ENCODE measurements at regions not wholly inside any gene's neighbourhood (a gene's known extent, or its start where the extent isn't known, plus 50 kb on each side); places are given as distances from the start of the nearest gene placed in this dataset.

GRCh38 chr21:39105341-39105765 lies 77.9 kb downstream of the PSMG1 start:
- DNase-seq (ENCODE audit: unreplicated experiment): no peak
- Mint-ChIP-seq H3K27me3 (ENCODE audit: insufficient read depth, unreplicated experiment) (no peaks in the 10 kb centered on the region), H3K27ac (ENCODE audit: low read depth, unreplicated experiment) (no peak overlapping the region), H3K9me3 (ENCODE audit: unreplicated experiment) (no peaks in the 10 kb centered on the region), H3K4me3 (ENCODE audit: unreplicated experiment) (no peak overlapping the region), H3K4me1 (ENCODE audit: insufficient read depth, unreplicated experiment) (peaks cover 6% of the 10 kb centered on the region), H3K36me3 (ENCODE audit: insufficient read depth, unreplicated experiment) (no peaks in the 10 kb centered on the region)
- intact Hi-C loops (cut with micrococcal nuclease): no loop called here
- TF ChIP-seq, protein P1, sequence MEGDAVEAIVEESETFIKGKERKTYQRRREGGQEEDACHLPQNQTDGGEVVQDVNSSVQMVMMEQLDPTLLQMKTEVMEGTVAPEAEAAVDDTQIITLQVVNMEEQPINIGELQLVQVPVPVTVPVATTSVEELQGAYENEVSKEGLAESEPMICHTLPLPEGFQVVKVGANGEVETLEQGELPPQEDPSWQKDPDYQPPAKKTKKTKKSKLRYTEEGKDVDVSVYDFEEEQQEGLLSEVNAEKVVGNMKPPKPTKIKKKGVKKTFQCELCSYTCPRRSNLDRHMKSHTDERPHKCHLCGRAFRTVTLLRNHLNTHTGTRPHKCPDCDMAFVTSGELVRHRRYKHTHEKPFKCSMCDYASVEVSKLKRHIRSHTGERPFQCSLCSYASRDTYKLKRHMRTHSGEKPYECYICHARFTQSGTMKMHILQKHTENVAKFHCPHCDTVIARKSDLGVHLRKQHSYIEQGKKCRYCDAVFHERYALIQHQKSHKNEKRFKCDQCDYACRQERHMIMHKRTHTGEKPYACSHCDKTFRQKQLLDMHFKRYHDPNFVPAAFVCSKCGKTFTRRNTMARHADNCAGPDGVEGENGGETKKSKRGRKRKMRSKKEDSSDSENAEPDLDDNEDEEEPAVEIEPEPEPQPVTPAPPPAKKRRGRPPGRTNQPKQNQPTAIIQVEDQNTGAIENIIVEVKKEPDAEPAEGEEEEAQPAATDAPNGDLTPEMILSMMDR (IDR thresholded peaks at IDR 0.05; ENCODE audit: unreplicated experiment): no peak
- ChIA-PET POLR2A (interaction anchor here (1.4 to 3.4 kb wide), 3 partner anchors 22 to 281 kb away, joined by 3 to 13 read pairs (median 4); no protein-coding TSS in a partner anchor), CTCF (interaction anchor here (0.5 to 2.0 kb wide), 5 partner anchors 21 to 600 kb away, joined by 3 to 7 read pairs (median 4); no protein-coding TSS in a partner anchor)
- no TSS peak for BruUV-seq (replicated peaks)

DNA sequence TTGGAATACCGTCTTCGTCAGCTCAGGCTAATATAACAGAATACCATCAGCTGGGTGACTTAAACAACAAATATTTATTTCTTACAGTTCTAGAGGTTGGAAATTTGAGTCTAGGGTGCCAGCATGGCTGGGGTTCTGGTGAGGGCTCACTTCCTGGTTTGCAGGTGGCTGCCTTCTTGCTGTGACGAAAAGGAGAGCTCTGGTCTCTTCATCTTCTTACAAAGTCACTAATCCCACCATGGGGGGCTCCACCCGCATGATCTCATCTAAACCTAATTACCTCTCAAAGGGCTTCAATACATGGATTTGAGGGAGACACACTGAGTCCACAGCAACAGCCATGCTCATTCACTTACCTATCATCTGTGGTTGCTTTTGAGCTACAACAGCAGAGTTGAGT lies 78.3 kb downstream of the PSMG1 start:
- intact Hi-C loops (cut with micrococcal nuclease): no loop called here
- CTCF ChIA-PET: interaction anchor here (0.7 to 2.0 kb wide), 4 partner anchors 13 to 600 kb away, joined by 3 to 7 read pairs (median 4); no protein-coding TSS in a partner anchor

GRCh38 chr21:39103689-39104088 lies 79.6 kb downstream of the PSMG1 start:
- no peak for DNase-seq (ENCODE audit: unreplicated experiment)
- H3K27ac Mint-ChIP-seq (ENCODE audit: low read depth, unreplicated experiment): no peak overlapping the region
- CTCF ChIA-PET: no interaction called here
- H3K27me3 Mint-ChIP-seq (ENCODE audit: insufficient read depth, unreplicated experiment): no peaks in the 10 kb centered on the region
- no peaks in the 10 kb centered on the region for H3K9me3 Mint-ChIP-seq (ENCODE audit: unreplicated experiment)
- POLR2A ChIA-PET: interaction anchor here (0.6 to 3.4 kb wide), 7 partner anchors 8 to 459 kb away, joined by 3 to 13 read pairs (median 4); no protein-coding TSS in a partner anchor
- no peaks in the 10 kb centered on the region for H3K36me3 Mint-ChIP-seq (ENCODE audit: insufficient read depth, unreplicated experiment)
- TF ChIP-seq, protein P1 (IDR thresholded peaks at IDR 0.05; ENCODE audit: unreplicated experiment): no peak
- peaks cover 6% of the 10 kb centered on the region for H3K4me1 Mint-ChIP-seq (ENCODE audit: insufficient read depth, unreplicated experiment)
- intact Hi-C loops (cut with micrococcal nuclease): no loop called here
- BruUV-seq (replicated peaks): no TSS peak
- no peak overlapping the region for H3K4me3 Mint-ChIP-seq (ENCODE audit: unreplicated experiment)

More for the DNA sequence above, 78.3 kb downstream of the PSMG1 start:
- POLR2A ChIA-PET: interaction anchor here (0.7 to 3.4 kb wide), 5 partner anchors 10 to 352 kb away, joined by 3 to 13 read pairs (median 3); no protein-coding TSS in a partner anchor
- TF ChIP-seq, protein P1 (IDR thresholded peaks at IDR 0.05; ENCODE audit: unreplicated experiment): no peak
- no peak overlapping the region for H3K4me3 Mint-ChIP-seq (ENCODE audit: unreplicated experiment)
- H3K4me1 Mint-ChIP-seq (ENCODE audit: insufficient read depth, unreplicated experiment): peaks cover 6% of the 10 kb centered on the region
- no TSS peak for BruUV-seq (replicated peaks)
- no peak overlapping the region for H3K27ac Mint-ChIP-seq (ENCODE audit: low read depth, unreplicated experiment)
- no peaks in the 10 kb centered on the region for H3K27me3 Mint-ChIP-seq (ENCODE audit: insufficient read depth, unreplicated experiment)
- H3K9me3 Mint-ChIP-seq (ENCODE audit: unreplicated experiment): no peaks in the 10 kb centered on the region
- DNase-seq (ENCODE audit: unreplicated experiment): no peak
- H3K36me3 Mint-ChIP-seq (ENCODE audit: insufficient read depth, unreplicated experiment): no peaks in the 10 kb centered on the region

DNA sequence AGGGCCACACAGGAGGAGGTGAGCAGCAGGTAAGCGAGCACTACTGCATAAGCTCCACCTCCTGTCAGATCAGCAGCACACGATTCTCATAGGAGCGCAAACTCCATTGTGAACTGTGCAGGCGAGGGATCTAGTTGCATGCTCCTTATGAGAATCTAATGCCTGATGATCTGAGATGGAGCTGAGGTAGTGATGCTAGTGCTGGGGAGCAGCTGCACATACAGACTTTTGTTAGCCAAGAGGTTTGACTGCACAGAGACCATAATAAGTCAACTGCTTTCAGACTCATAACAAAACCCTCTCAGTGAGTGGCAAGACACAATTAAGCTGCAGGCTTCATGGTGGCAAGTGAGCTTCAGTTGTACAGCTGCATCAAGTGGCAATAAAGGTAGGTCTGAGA lies 83.4 kb downstream of the PSMG1 start:
- H3K4me3 Mint-ChIP-seq (ENCODE audit: unreplicated experiment): no peak overlapping the region
- ChIA-PET POLR2A (no interaction called here), CTCF (no interaction called here)
- TF ChIP-seq, protein P1 (IDR thresholded peaks at IDR 0.05; ENCODE audit: unreplicated experiment): no peak
- H3K9me3 Mint-ChIP-seq (ENCODE audit: unreplicated experiment): no peaks in the 10 kb centered on the region
- BruUV-seq (replicated peaks): no TSS peak
- DNase-seq (ENCODE audit: unreplicated experiment): no peak
- no peaks in the 10 kb centered on the region for H3K27me3 Mint-ChIP-seq (ENCODE audit: insufficient read depth, unreplicated experiment)
- intact Hi-C loops (cut with micrococcal nuclease): no loop called here
- H3K4me1 Mint-ChIP-seq (ENCODE audit: insufficient read depth, unreplicated experiment): peaks cover 6% of the 10 kb centered on the region
- no peaks in the 10 kb centered on the region for H3K36me3 Mint-ChIP-seq (ENCODE audit: insufficient read depth, unreplicated experiment)
- no peak overlapping the region for H3K27ac Mint-ChIP-seq (ENCODE audit: low read depth, unreplicated experiment)
